K562 (cell line): ENCODE measurements at regions not wholly inside any gene's neighbourhood (a gene's known extent, or its start where the extent isn't known, plus 50 kb on each side); places are given as distances from the start of the nearest gene placed in this dataset.

Experiments
- ATAC-seq: fragments of 200-7000 bp; cut with Tn5 transposase; 3 replicates; pipeline ENCODE4 v1.9.1; 2020; ENCODE audit warnings: moderate library complexity
- BruUV-seq: library from RNA; stranded (reverse); fragments of 400-500 nt; replicated peaks from 2 replicates; lab custom pipeline; 2021; lab: Mats Ljungman, UMichigan
- CTCF ChIA-PET: fragments of 300-600 bp; formaldehyde crosslinking; extraction: SDS; loops from one replicate; lab custom pipeline; 2021; ENCODE audit warnings: low intra/inter-chr PET ratio; lab: Yijun Ruan, JAX
- POLR2A ChIA-PET: fragments of 300-600, 350-650 bp; sonication (Branson Sonifier 250); formaldehyde crosslinking; extraction: SDS; loops from one replicate; lab custom pipeline; 2021; ENCODE audit warnings: antibody characterized with exemption, inconsistent platforms; lab: Yijun Ruan, JAX
- DNase-seq, 4 experiments: peaks; one replicate each; pipeline versions ENCODE4 v3.0.0 to v3.0.0-alpha.2; 2011 to 2018; ENCODE audit warnings: low spot score in 3 of 4, mixed read lengths in 3 of 4; ENCODE audit errors: extremely low read depth in 1 of 4
- FAIRE-seq: peaks from 2 replicates; lab custom pipeline; 2011; peaks lifted over from hg19 to GRCh38; lab: Jason Lieb, UNC
- H2AFZ ChIP-seq: 2 replicates; pipeline ENCODE4 v1.6.0; 2011; ENCODE audit warnings: low read depth, low read length, control low read depth, inconsistent platforms
- H3K27ac ChIP-seq: fragments of 200-600 bp; 3 replicates; pipeline ENCODE4 v1.8.0; 2011; ENCODE audit warnings: low read depth, mild to moderate bottlenecking, control low read depth, inconsistent platforms, low read length, moderate library complexity, mixed read lengths; ENCODE audit errors: extremely low read depth
- H3K27me3 ChIP-seq, 2 experiments: fragments of 300-600 bp in 1 of 2; 2 replicates in 1 of 2; 3 replicates in 1 of 2; pipeline versions ENCODE4 v1.6.0 to v1.8.0; 2011; ENCODE audit warnings: inconsistent platforms in 2 of 2, low read length in 2 of 2, mild to moderate bottlenecking in 1 of 2, mixed read lengths in 1 of 2, moderate library complexity in 1 of 2; ENCODE audit not compliant: control insufficient read depth in 2 of 2, insufficient read depth in 2 of 2
- H3K36me3 ChIP-seq: fragments of 300-600 bp; 3 replicates; pipeline ENCODE4 v1.8.0; 2011; ENCODE audit warnings: mild to moderate bottlenecking, low read length, inconsistent platforms; ENCODE audit not compliant: control insufficient read depth, insufficient read depth
- H3K4me1 ChIP-seq, 2 experiments: fragments of 200-600 bp in 1 of 2; replicated peaks in 1 of 2; 2 replicates in 1 of 2; 3 replicates in 1 of 2; pipeline versions ENCODE4 v1.5.1 to v1.8.0; 2011; ENCODE audit warnings: inconsistent platforms in 2 of 2, low read length in 2 of 2, mild to moderate bottlenecking in 1 of 2, mixed read lengths in 1 of 2, moderate library complexity in 1 of 2; ENCODE audit not compliant: control insufficient read depth in 2 of 2, insufficient read depth in 2 of 2
- H3K4me2 ChIP-seq: 2 replicates; pipeline ENCODE4 v1.6.1; 2011; ENCODE audit warnings: low read length, control low read depth, inconsistent platforms, mixed read lengths; ENCODE audit not compliant: insufficient read depth
- H3K4me3 ChIP-seq: fragments of 200-600 bp; sonication (generic), shearing (Covaris generic); 2 replicates; pipeline ENCODE4 v1.5.1; 2016; ENCODE audit warnings: control low read depth, inconsistent platforms
- H3K79me2 ChIP-seq: fragments of 200-600 bp; 3 replicates; pipeline ENCODE4 v1.8.0; 2011; ENCODE audit warnings: low read length, inconsistent platforms; ENCODE audit not compliant: control insufficient read depth, insufficient read depth
- H3K9ac ChIP-seq, 2 experiments: 2 replicates each; pipeline versions ENCODE4 v1.6.0 to v1.6.1; 2011; ENCODE audit warnings: low read depth in 2 of 2, low read length in 2 of 2, control low read depth in 1 of 2, inconsistent platforms in 1 of 2, mild to moderate bottlenecking in 1 of 2, mixed read lengths in 1 of 2; ENCODE audit not compliant: insufficient read depth in 1 of 2
- H3K9me1 ChIP-seq: one replicate; pipeline ENCODE4 v1.6.0; 2011; ENCODE audit warnings: inconsistent platforms, mild to moderate bottlenecking, low read length, moderate library complexity; ENCODE audit not compliant: control insufficient read depth, insufficient read depth
- H3K9me3 ChIP-seq: replicated peaks from 2 replicates; pipeline ENCODE4 v1.5.1; 2011; ENCODE audit warnings: low read depth, low read length, inconsistent platforms; ENCODE audit not compliant: control insufficient read depth, insufficient read depth
- H4K20me1 ChIP-seq: replicated peaks from 2 replicates; pipeline ENCODE4 v1.6.1; 2011; ENCODE audit warnings: low read length, inconsistent platforms, mixed read lengths; ENCODE audit not compliant: control insufficient read depth, insufficient read depth
- CHD1 ChIP-seq: fragments of 200-600 bp; sonication (generic); IDR thresholded peaks from one replicate; pipeline ENCODE4 v1.6.1; 2012; ENCODE audit warnings: mild to moderate bottlenecking, moderate library complexity, low read length, inconsistent platforms
- DPF2 ChIP-seq: fragments of 450-650 bp; IDR thresholded peaks from 2 replicates; pipeline ENCODE4 v1.6.1; 2016
- GMEB1 ChIP-seq: fragments of 250-450 bp; sonication (Bioruptor Pico); IDR thresholded peaks from 2 replicates; pipeline ENCODE4 v1.4.0; 2020; ENCODE audit warnings: mild to moderate bottlenecking
- ID3 ChIP-seq, 2 experiments: fragments of 250-450 bp in 1 of 2; fragments of 450-650 bp in 1 of 2; sonication (Bioruptor Pico) in 1 of 2; IDR thresholded peaks; 2 replicates each; pipeline versions ENCODE4 v1.6.1 to v1.8.0; 2016 to 2021; ENCODE audit warnings: mild to moderate bottlenecking in 2 of 2, moderate library complexity in 2 of 2, missing compliant biosample characterization in 1 of 2, missing genetic modification characterization in 1 of 2
- KAT2B ChIP-seq: IDR thresholded peaks from one replicate; pipeline ENCODE4 v1.6.1; 2012; ENCODE audit warnings: low read depth, mild to moderate bottlenecking, control low read depth, inconsistent platforms, low read length, moderate library complexity
- U2AF2 ChIP-seq: fragments of 200-400 bp; formaldehyde crosslinking; optimal IDR thresholded peaks from 2 replicates; pipeline ENCODE3; 2017; ENCODE audit warnings: low read depth, mild to moderate bottlenecking, low read length
- ZFP30 ChIP-seq: fragments of 250-450 bp; sonication (Bioruptor Pico); IDR thresholded peaks from 2 replicates; pipeline ENCODE4 v1.8.0; 2022; ENCODE audit warnings: moderate library complexity, mild to moderate bottlenecking, inconsistent platforms, borderline replicate concordance
- ZNF324 ChIP-seq: fragments of 250-450 bp; sonication (Bioruptor Pico); IDR thresholded peaks from 2 replicates; pipeline ENCODE4 v1.4.0; 2020; ENCODE audit warnings: mild to moderate bottlenecking
- WGBS: fragments of 100-300 bp; shearing (Covaris generic); methylation state at CpG from one replicate; pipeline ENCODE4 v1.1.6; 2016; ENCODE audit warnings: low coverage, mixed read lengths; ENCODE audit not compliant: insufficient coverage; ENCODE audit errors: missing lambda C conversion rate; 5-methylcytosine and 5-hydroxymethylcytosine counted together
- in situ Hi-C: fragments of 300-500 bp; cut with MboI; formaldehyde crosslinking; loops from 4 replicates; pipeline ENCODE4 v1.15.0; 2018; ENCODE audit warnings: inconsistent platforms, mixed read lengths
- intact Hi-C: fragments of 100-400 bp; cut with micrococcal nuclease; formaldehyde crosslinking; loops from 2 replicates; pipeline ENCODE4 v1.14.2; 2022
- TF ChIP-seq, protein P1 (sequence below): fragments of 250-450 bp; sonication (Bioruptor Pico); IDR thresholded peaks from 2 replicates; pipeline ENCODE4 v1.4.0; 2020; ENCODE audit warnings: mild to moderate bottlenecking, moderate library complexity, borderline replicate concordance

DNA sequence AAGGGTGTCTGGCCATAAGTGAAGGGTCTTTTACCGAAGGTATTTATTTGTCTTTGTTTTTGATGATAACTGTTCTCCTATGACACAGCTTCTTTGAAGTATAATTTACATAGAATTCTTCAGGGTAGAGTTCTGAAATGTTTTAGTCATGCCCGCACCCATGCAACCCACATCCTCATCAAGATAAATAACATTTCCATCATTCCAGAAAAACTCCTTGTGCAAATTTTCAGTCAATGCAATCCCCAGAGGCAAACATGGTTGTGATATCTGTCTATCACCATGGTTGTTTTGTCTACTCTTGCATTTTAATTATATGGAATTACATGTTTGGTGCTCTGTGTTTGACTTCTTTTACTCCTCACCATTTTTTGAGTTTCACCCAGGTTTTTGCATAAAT is 837.8 kb downstream of the AACS start:
- Histone ChIP-seq H3K9ac (no peak overlapping the region), H2AFZ (no peak overlapping the region), H3K27ac (no peak overlapping the region), H3K36me3 (no peaks in the 10 kb centered on the region), H3K4me1 (no peaks in the 10 kb centered on the region), H3K27me3 (no peaks in the 10 kb centered on the region), H3K4me2 (no peak overlapping the region), H3K9me3 (no peaks in the 10 kb centered on the region), H3K4me3 (no peak overlapping the region), H3K9me1 (no peaks in the 10 kb centered on the region), H3K79me2 (no peaks in the 10 kb centered on the region), H4K20me1 (no peaks in the 10 kb centered on the region)
- intact Hi-C loops: no loop called here
- WGBS: 0% methylated on average over 2 of the region's 2 CpGs
- ATAC-seq (no peak), FAIRE-seq (no peak), DNase-seq (no peak)
- BruUV-seq: no TSS peak
- CTCF ChIA-PET: no interaction called here
- no peak for TF ChIP-seq ZFP30
- TF ChIP-seq, protein P1, sequence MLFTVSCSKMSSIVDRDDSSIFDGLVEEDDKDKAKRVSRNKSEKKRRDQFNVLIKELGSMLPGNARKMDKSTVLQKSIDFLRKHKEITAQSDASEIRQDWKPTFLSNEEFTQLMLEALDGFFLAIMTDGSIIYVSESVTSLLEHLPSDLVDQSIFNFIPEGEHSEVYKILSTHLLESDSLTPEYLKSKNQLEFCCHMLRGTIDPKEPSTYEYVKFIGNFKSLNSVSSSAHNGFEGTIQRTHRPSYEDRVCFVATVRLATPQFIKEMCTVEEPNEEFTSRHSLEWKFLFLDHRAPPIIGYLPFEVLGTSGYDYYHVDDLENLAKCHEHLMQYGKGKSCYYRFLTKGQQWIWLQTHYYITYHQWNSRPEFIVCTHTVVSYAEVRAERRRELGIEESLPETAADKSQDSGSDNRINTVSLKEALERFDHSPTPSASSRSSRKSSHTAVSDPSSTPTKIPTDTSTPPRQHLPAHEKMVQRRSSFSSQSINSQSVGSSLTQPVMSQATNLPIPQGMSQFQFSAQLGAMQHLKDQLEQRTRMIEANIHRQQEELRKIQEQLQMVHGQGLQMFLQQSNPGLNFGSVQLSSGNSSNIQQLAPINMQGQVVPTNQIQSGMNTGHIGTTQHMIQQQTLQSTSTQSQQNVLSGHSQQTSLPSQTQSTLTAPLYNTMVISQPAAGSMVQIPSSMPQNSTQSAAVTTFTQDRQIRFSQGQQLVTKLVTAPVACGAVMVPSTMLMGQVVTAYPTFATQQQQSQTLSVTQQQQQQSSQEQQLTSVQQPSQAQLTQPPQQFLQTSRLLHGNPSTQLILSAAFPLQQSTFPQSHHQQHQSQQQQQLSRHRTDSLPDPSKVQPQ (CRISPR knock-in tag): no peak
- no peak for TF ChIP-seq DPF2
- no peak for TF ChIP-seq GMEB1 (CRISPR knock-in tag)
- no peak for TF ChIP-seq ZNF324 (CRISPR knock-in tag)
- no peak for TF ChIP-seq KAT2B
- TF ChIP-seq U2AF2: no peak
- no peak for TF ChIP-seq ID3 (CRISPR knock-in tag; IDR thresholded peaks at IDR 0.05)
- no peak for TF ChIP-seq ID3 (tag; IDR thresholded peaks at IDR 0.05)
- TF ChIP-seq CHD1: no peak
- POLR2A ChIA-PET: no interaction called here
- in situ Hi-C loops: no loop called here
